Uterus (tissue), 3 donors: ENCODE measurements at regions not wholly inside any gene's neighbourhood (a gene's known extent, or its start where the extent isn't known, plus 50 kb on each side); places are given as distances from the start of the nearest gene placed in this dataset.

ENCODE experiments used
- DNase-seq, 2 donors: peaks; one replicate each; pipeline ENCODE4 v3.0.0-alpha.2; 2019 to 2020
- H3K27ac ChIP-seq, 2 donors: fragments of 200-600 bp; sonication (generic); 1 replicate in 1 of 2; 2 replicates in 1 of 2; pipeline ENCODE4 v1.5.1; 2016 to 2018
- H3K27me3 ChIP-seq, 2 donors: fragments of 200-600 bp; sonication (generic); one replicate each; pipeline ENCODE4 v1.5.1; 2018 to 2019; ENCODE audit warnings: control low read depth in 1 of 2
- H3K36me3 ChIP-seq, 2 donors: fragments of 200-600 bp; sonication (generic); one replicate each; pipeline ENCODE4 v1.5.1; 2019; ENCODE audit warnings: control low read depth in 1 of 2
- H3K4me1 ChIP-seq, 2 donors: fragments of 200-600 bp; sonication (generic); one replicate each; pipeline ENCODE4 v1.5.1; 2018 to 2019; ENCODE audit warnings: control low read depth in 1 of 2
- H3K4me3 ChIP-seq, 2 donors: fragments of 200-600 bp; sonication (generic); 1 replicate in 1 of 2; 2 replicates in 1 of 2; pipeline ENCODE4 v1.5.1; 2018 to 2019; ENCODE audit warnings: mild to moderate bottlenecking in 1 of 2
- H3K9me3 ChIP-seq, 2 donors: fragments of 200-600 bp; sonication (generic); one replicate each; pipeline ENCODE4 v1.5.1; 2019; ENCODE audit warnings: control low read depth in 1 of 2
- CTCF ChIP-seq, 4 experiments: fragments of 200-600 bp in 2 of 4; fragments of 450-650 bp in 2 of 4; sonication (generic) in 2 of 4; IDR thresholded peaks; one replicate each; pipeline ENCODE4 v1.5.1; 2016 to 2019; ENCODE audit warnings: antibody characterized with exemption in 4 of 4, mild to moderate bottlenecking in 2 of 4, moderate library complexity in 1 of 4
- POLR2A ChIP-seq, 2 donors: fragments of 450-650 bp; IDR thresholded peaks; one replicate each; pipeline ENCODE4 v1.6.1; 2016; ENCODE audit warnings: antibody characterized with exemption in 2 of 2, mild to moderate bottlenecking in 1 of 2, moderate library complexity in 1 of 2
- intact Hi-C: fragments of 100-400 bp; cut with DNase I; formaldehyde crosslinking; loops from one replicate; pipeline ENCODE4 v1.15.1; 2023; ENCODE audit warnings: low total_unique reads
- donor health status: DM: yes; HTN: yes; CAD: no.

GRCh38 chr14:75374911-75375310 is 52.9 kb upstream of the JDP2 start:
- Histone ChIP-seq H3K27me3 (no peaks in the 10 kb centered on the region), H3K27ac (no peak overlapping the region), H3K4me3 (no peak overlapping the region), H3K4me1 (no peaks in the 10 kb centered on the region), H3K36me3 (no peaks in the 10 kb centered on the region), H3K9me3 (no peaks in the 10 kb centered on the region)
- no peak for TF ChIP-seq POLR2A (IDR thresholded peaks at IDR 0.05)
- no peak for TF ChIP-seq CTCF (IDR thresholded peaks at IDR 0.05)
- intact Hi-C loops = no loop called here
- no peak for DNase-seq

GRCh38 chr14:75375983-75376382 is 51.8 kb upstream of the JDP2 start:
- no peaks in the 10 kb centered on the region for H3K9me3 ChIP-seq
- DNase-seq = no peak
- no peaks in the 10 kb centered on the region for H3K27me3 ChIP-seq
- H3K27ac ChIP-seq = no peak overlapping the region
- no peak overlapping the region for H3K4me3 ChIP-seq
- intact Hi-C loops = no loop called here
- no peak for TF ChIP-seq POLR2A (IDR thresholded peaks at IDR 0.05)
- no peak for TF ChIP-seq CTCF (IDR thresholded peaks at IDR 0.05)
- H3K4me1 ChIP-seq = no peaks in the 10 kb centered on the region
- H3K36me3 ChIP-seq = no peaks in the 10 kb centered on the region
